ENCODE measurements at regions not wholly inside any gene's neighbourhood (a gene's known extent, or its start where the extent isn't known, plus 50 kb on each side); places are given as distances from the start of the nearest gene placed in this dataset.
"Not testable (repeated sequence)": the region's sequence is repeated elsewhere in the genome, so short reads cannot be mapped to it uniquely, and the experiment has no call there.

DNA sequence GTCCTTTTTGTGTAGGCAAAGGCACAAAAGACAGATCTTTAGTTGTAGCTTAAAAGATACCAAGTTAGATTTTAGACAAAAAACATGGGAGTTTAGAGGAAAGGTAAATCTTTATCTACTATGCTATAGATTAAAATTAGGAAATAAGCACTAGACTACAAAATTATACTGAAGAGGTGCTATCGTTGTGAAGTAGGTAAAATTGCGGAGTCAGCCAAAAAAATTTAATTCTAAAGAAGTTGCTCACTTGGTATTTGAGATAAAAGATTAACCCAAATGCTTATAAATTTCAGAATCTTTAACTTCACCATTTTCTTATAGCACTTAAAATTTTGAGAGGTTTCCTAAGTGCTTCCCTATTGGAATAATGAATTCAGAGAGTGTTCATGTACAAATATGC is 604.1 kb downstream of the GRXCR1 start:
- H3K27me3 ChIP-seq: no peaks in the 10 kb centered on the region
- no peak overlapping the region for H3K4me3 ChIP-seq
- H3K4me1 ChIP-seq: no peaks in the 10 kb centered on the region
- TF ChIP-seq POLR2AphosphoS5 (IDR thresholded peaks at IDR 0.05) (no peak), EP300 (IDR thresholded peaks at IDR 0.05) (no peak), POLR2A (IDR thresholded peaks at IDR 0.05) (no peak)
- TF ChIP-seq, protein P1, sequence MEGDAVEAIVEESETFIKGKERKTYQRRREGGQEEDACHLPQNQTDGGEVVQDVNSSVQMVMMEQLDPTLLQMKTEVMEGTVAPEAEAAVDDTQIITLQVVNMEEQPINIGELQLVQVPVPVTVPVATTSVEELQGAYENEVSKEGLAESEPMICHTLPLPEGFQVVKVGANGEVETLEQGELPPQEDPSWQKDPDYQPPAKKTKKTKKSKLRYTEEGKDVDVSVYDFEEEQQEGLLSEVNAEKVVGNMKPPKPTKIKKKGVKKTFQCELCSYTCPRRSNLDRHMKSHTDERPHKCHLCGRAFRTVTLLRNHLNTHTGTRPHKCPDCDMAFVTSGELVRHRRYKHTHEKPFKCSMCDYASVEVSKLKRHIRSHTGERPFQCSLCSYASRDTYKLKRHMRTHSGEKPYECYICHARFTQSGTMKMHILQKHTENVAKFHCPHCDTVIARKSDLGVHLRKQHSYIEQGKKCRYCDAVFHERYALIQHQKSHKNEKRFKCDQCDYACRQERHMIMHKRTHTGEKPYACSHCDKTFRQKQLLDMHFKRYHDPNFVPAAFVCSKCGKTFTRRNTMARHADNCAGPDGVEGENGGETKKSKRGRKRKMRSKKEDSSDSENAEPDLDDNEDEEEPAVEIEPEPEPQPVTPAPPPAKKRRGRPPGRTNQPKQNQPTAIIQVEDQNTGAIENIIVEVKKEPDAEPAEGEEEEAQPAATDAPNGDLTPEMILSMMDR (IDR thresholded peaks at IDR 0.05): no peak
- 27 to 47% methylated on average over 2 of the region's 2 CpGs for WGBS, 2 donors
- H3K9me3 ChIP-seq: no peaks in the 10 kb centered on the region
- no peak overlapping the region for H3K27ac ChIP-seq
- ATAC-seq (ENCODE audit: low FRiP score in 2 of 2) (no peak), DNase-seq (no peak)
- no peaks in the 10 kb centered on the region for H3K36me3 ChIP-seq

DNA sequence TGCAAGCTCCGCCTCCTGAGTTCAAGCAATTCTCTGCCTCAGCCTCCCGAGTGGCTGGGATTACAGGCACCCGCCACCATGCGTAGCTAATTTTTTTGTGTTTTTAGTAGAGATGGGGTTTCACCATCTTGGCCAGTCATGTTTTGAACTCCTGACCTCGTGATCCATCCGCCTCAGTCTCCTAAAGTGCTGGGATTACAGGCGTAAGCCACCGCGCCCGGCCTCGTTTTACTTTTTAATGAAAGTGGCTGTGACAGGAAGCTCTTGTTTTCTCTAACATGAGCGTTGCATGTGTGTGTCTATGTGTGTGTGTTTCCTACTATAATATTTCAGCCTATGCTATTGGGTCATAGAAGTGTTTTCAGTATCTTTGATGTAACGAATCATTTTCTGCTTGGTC is 613.3 kb downstream of the GRXCR1 start:
- H3K27ac ChIP-seq; H3K4me1 ChIP-seq; H3K27me3 ChIP-seq; H3K4me3 ChIP-seq; H3K9me3 ChIP-seq; DNase-seq; ATAC-seq (ENCODE audit: low FRiP score in 2 of 2); H3K36me3 ChIP-seq: not testable (repeated sequence)
- WGBS, 2 donors: 93% methylated on average over 13 of the region's 13 CpGs

- Histone ChIP-seq H3K36me3 (no peaks in the 10 kb centered on the region), H3K4me1 (no peaks in the 10 kb centered on the region), H3K27me3 (no peaks in the 10 kb centered on the region), H3K27ac (no peak overlapping the region), H3K9me3 (peaks cover 0 to 4% (median 0%) of the 10 kb centered on the region in 4 donors), H3K4me3 (no peak overlapping the region)
- 77 to 94% methylated on average over 1 of the region's 1 CpG for WGBS, 2 donors
- no peak for TF ChIP-seq POLR2AphosphoS5 (IDR thresholded peaks at IDR 0.05)
- TF ChIP-seq, protein P1 (IDR thresholded peaks at IDR 0.05): no peak
- no peak for TF ChIP-seq POLR2A (IDR thresholded peaks at IDR 0.05)
- no peak for TF ChIP-seq EP300 (IDR thresholded peaks at IDR 0.05)
- no peak for DNase-seq
- ATAC-seq (ENCODE audit: low FRiP score in 2 of 2): no peak
Measured at GRCh38 chr4:43512253-43512652, 619.7 kb downstream of the GRXCR1 start.

DNA sequence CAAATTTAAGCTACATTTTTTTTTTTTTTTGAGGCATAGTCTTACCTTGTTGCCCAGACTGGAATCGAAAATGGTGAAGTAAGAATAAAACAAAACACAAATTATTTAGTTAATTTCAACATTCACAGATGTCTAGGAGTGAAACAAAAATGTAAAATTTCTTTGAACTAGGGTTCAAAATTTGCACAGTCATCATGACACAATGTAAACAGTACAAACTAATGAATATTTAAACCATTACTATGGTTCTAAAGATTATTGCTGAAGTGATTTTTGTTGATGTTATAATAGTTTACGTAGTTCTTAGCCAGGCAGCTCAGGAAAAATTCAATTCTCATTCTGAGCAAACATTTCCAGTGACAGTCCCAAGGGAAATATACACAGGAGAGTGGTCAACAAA is 633.1 kb downstream of the GRXCR1 start:
- Histone ChIP-seq H3K36me3 (no peaks in the 10 kb centered on the region), H3K9me3 (no peaks in the 10 kb centered on the region), H3K27ac (no peak overlapping the region), H3K27me3 (no peaks in the 10 kb centered on the region), H3K4me1 (no peaks in the 10 kb centered on the region), H3K4me3 (no peak overlapping the region)
- TF ChIP-seq EP300 (IDR thresholded peaks at IDR 0.05) (no peak), POLR2A (IDR thresholded peaks at IDR 0.05) (no peak), POLR2AphosphoS5 (IDR thresholded peaks at IDR 0.05) (no peak)
- TF ChIP-seq, protein P1 (IDR thresholded peaks at IDR 0.05): no peak
- no peak for DNase-seq
- WGBS, 2 donors: 76 to 84% methylated on average over 2 of the region's 2 CpGs
- ATAC-seq (ENCODE audit: low FRiP score in 2 of 2): no peak

DNA sequence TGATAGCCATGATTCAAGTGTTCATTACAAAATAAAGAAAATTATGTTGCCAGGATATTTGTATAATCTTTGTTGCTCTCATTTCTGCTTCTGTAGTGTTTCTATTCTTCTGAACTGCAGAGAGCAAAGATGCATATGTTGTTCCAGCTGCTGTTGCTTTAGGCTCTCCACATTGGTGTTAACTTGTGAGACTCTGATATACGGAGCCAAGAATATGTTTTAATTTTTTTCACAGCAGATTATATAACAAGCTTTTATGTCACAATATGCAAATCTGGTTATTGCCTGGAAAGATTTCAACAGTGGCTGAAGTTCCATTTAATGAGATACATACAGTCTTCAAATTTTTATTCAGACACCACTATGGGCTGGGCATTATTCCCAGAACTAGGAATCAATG is 655.0 kb downstream of the GRXCR1 start:
- TF ChIP-seq, protein P1 (IDR thresholded peaks at IDR 0.05): no peak
- TF ChIP-seq EP300 (IDR thresholded peaks at IDR 0.05): no peak
- TF ChIP-seq POLR2A (IDR thresholded peaks at IDR 0.05): no peak
- no peak for TF ChIP-seq POLR2AphosphoS5 (IDR thresholded peaks at IDR 0.05)
- WGBS, 2 donors: 61 to 63% methylated on average over 1 of the region's 1 CpG
- Histone ChIP-seq H3K4me1 (no peaks in the 10 kb centered on the region), H3K27ac (no peak overlapping the region), H3K36me3 (no peaks in the 10 kb centered on the region), H3K27me3 (no peaks in the 10 kb centered on the region), H3K4me3 (no peak overlapping the region), H3K9me3 (peaks cover 0 to 9% (median 0%) of the 10 kb centered on the region in 4 donors)
- DNase-seq (no peak), ATAC-seq (ENCODE audit: low FRiP score in 2 of 2) (no peak)
